NB4 (cell line): ENCODE measurements at regions not wholly inside any gene's neighbourhood (a gene's known extent, or its start where the extent isn't known, plus 50 kb on each side); places are given as distances from the start of the nearest gene placed in this dataset.

Source experiments
- CTCF ChIP-seq: IDR thresholded peaks from one replicate; pipeline ENCODE4 v1.5.1; 2012; ENCODE audit warnings: low read depth, low read length
- POLR2A ChIP-seq: IDR thresholded peaks from 2 replicates; pipeline ENCODE4 v1.6.1; 2011; ENCODE audit warnings: mild to moderate bottlenecking; ENCODE audit not compliant: insufficient read length; ENCODE audit errors: extremely low read depth

GRCh38 chr9:107149756-107150155, 133.3 kb upstream of the RAD23B start:
- TF ChIP-seq POLR2A, result no peak
- TF ChIP-seq CTCF, result no peak
